Astrocyte (in vitro differentiated cells and primary cell): ENCODE measurements at regions not wholly inside any gene's neighbourhood (a gene's known extent, or its start where the extent isn't known, plus 50 kb on each side); places are given as distances from the start of the nearest gene placed in this dataset.

Source experiments
- DNase-seq: peaks from one replicate; pipeline ENCODE4 v3.0.0-alpha.2; 2010; ENCODE audit warnings: low read depth
- FAIRE-seq: peaks from 2 replicates; lab custom pipeline; 2011; peaks lifted over from hg19 to GRCh38; lab: Jason Lieb, UNC
- H2AFZ ChIP-seq: 2 replicates; pipeline ENCODE4 v1.6.0; 2012; ENCODE audit warnings: low read depth, low read length, inconsistent platforms
- H3K27ac ChIP-seq: 2 replicates; pipeline ENCODE4 v1.5.1; 2011; ENCODE audit warnings: low read depth, low read length, inconsistent platforms
- H3K27me3 ChIP-seq: 2 replicates; pipeline ENCODE4 v1.6.0; 2011; ENCODE audit warnings: low read length, inconsistent platforms; ENCODE audit not compliant: insufficient read depth
- H3K36me3 ChIP-seq: 2 replicates; pipeline ENCODE4 v1.5.1; 2011; ENCODE audit warnings: low read length, inconsistent platforms; ENCODE audit not compliant: insufficient read depth
- H3K4me1 ChIP-seq: 2 replicates; pipeline ENCODE4 v1.5.1; 2011; ENCODE audit warnings: low read length, inconsistent platforms; ENCODE audit not compliant: insufficient read depth
- H3K4me2 ChIP-seq: 2 replicates; pipeline ENCODE4 v1.6.0; 2012; ENCODE audit warnings: low read length, inconsistent platforms
- H3K4me3 ChIP-seq: 2 replicates; pipeline ENCODE4 v1.5.1; 2011; ENCODE audit warnings: low read depth, mild to moderate bottlenecking, low read length, inconsistent platforms; ENCODE audit not compliant: insufficient read depth
- H3K79me2 ChIP-seq: 2 replicates; pipeline ENCODE4 v1.6.0; 2012; ENCODE audit warnings: mild to moderate bottlenecking, low read length, inconsistent platforms; ENCODE audit not compliant: insufficient read depth
- H3K9ac ChIP-seq: 2 replicates; pipeline ENCODE4 v1.6.0; 2012; ENCODE audit warnings: mild to moderate bottlenecking, low read length, inconsistent platforms
- H3K9me3 ChIP-seq: 2 replicates; pipeline ENCODE4 v1.5.1; 2012; ENCODE audit warnings: low read depth, mild to moderate bottlenecking, low read length, inconsistent platforms; ENCODE audit not compliant: insufficient read depth
- H4K20me1 ChIP-seq: 2 replicates; pipeline ENCODE4 v1.6.0; 2012; ENCODE audit warnings: low read length, inconsistent platforms; ENCODE audit not compliant: insufficient read depth
- H3K27ac Mint-ChIP-seq: one replicate; pipeline ENCODE4 v1.8.0; 2021; ENCODE audit warnings: mild to moderate bottlenecking, mixed read lengths; ENCODE audit not compliant: unreplicated experiment
- H3K27me3 Mint-ChIP-seq: one replicate; pipeline ENCODE4 v1.8.0; 2021; ENCODE audit warnings: low read depth, mixed read lengths; ENCODE audit not compliant: unreplicated experiment
- H3K36me3 Mint-ChIP-seq: one replicate; pipeline ENCODE4 v1.8.0; 2021; ENCODE audit warnings: low read depth, mixed read lengths; ENCODE audit not compliant: unreplicated experiment
- H3K4me1 Mint-ChIP-seq: one replicate; pipeline ENCODE4 v1.8.0; 2021; ENCODE audit warnings: low read depth, mixed read lengths; ENCODE audit not compliant: unreplicated experiment
- H3K4me3 Mint-ChIP-seq: one replicate; pipeline ENCODE4 v1.8.0; 2021; ENCODE audit warnings: mild to moderate bottlenecking, moderate library complexity, mixed read lengths; ENCODE audit not compliant: unreplicated experiment
- H3K9me3 Mint-ChIP-seq: one replicate; pipeline ENCODE4 v1.8.0; 2021; ENCODE audit warnings: mild to moderate bottlenecking, mixed read lengths; ENCODE audit not compliant: unreplicated experiment
- CTCF ChIP-seq: IDR thresholded peaks from 2 replicates; pipeline ENCODE4 v1.5.1; 2011; ENCODE audit warnings: low read depth, mild to moderate bottlenecking, inconsistent platforms, low read length, moderate library complexity; ENCODE audit not compliant: insufficient read depth
- EZH2 ChIP-seq: IDR thresholded peaks from 2 replicates; pipeline ENCODE4 v1.6.1; 2012; ENCODE audit warnings: mild to moderate bottlenecking, low read length, inconsistent platforms; ENCODE audit not compliant: insufficient read depth

- DNase-seq (no peak), FAIRE-seq (no peak)
- Histone ChIP-seq H4K20me1 (no peaks in the 10 kb centered on the region), H3K9me3 (no peaks in the 10 kb centered on the region), H3K4me2 (no peak overlapping the region), H3K4me1 (no peaks in the 10 kb centered on the region), H3K27ac (no peak overlapping the region), H3K79me2 (no peaks in the 10 kb centered on the region), H3K27me3 (peaks cover 3% of the 10 kb centered on the region), H3K36me3 (no peaks in the 10 kb centered on the region), H3K9ac (no peak overlapping the region), H3K4me3 (no peak overlapping the region), H2AFZ (no peak overlapping the region)
- Mint-ChIP-seq H3K4me1 (no peaks in the 10 kb centered on the region), H3K27ac (peak overlapping the region; percentile 64), H3K36me3 (no peaks in the 10 kb centered on the region), H3K4me3 (no peak overlapping the region), H3K9me3 (peaks cover 14% of the 10 kb centered on the region), H3K27me3 (peaks cover 27% of the 10 kb centered on the region)
- TF ChIP-seq CTCF (no peak), EZH2 (no peak)
Measured at GRCh38 chr4:152112887-152113286, 352.1 kb upstream of the GATB start.

- Mint-ChIP-seq H3K9me3 (peaks cover 13% of the 10 kb centered on the region), H3K4me1 (peaks cover 3% of the 10 kb centered on the region), H3K4me3 (no peak overlapping the region), H3K36me3 (no peaks in the 10 kb centered on the region), H3K27me3 (peaks cover 20% of the 10 kb centered on the region), H3K27ac (no peak overlapping the region)
- no peak for DNase-seq
- H3K4me2 ChIP-seq: no peak overlapping the region
- no peak overlapping the region for H2AFZ ChIP-seq
- H3K36me3 ChIP-seq: no peaks in the 10 kb centered on the region
- TF ChIP-seq EZH2 (no peak), CTCF (no peak)
- H3K79me2 ChIP-seq: no peaks in the 10 kb centered on the region
- no peak overlapping the region for H3K27ac ChIP-seq
- H4K20me1 ChIP-seq: no peaks in the 10 kb centered on the region
- no peaks in the 10 kb centered on the region for H3K4me1 ChIP-seq
- no peaks in the 10 kb centered on the region for H3K27me3 ChIP-seq
- FAIRE-seq: no peak
- no peaks in the 10 kb centered on the region for H3K9me3 ChIP-seq
- no peak overlapping the region for H3K9ac ChIP-seq
- H3K4me3 ChIP-seq: no peak overlapping the region
Measured at GRCh38 chr4:152112190-152112589, 351.4 kb upstream of the GATB start.

GRCh38 chr4:152110780-152111179, 350.0 kb upstream of the GATB start:
- H3K27ac Mint-ChIP-seq: no peak overlapping the region
- no peaks in the 10 kb centered on the region for H3K36me3 ChIP-seq
- H4K20me1 ChIP-seq: no peaks in the 10 kb centered on the region
- H3K4me2 ChIP-seq: no peak overlapping the region
- H3K9me3 ChIP-seq: no peaks in the 10 kb centered on the region
- H3K4me3 Mint-ChIP-seq: no peak overlapping the region
- peaks cover 11% of the 10 kb centered on the region for H3K4me1 ChIP-seq
- peaks cover 7% of the 10 kb centered on the region for H3K27me3 Mint-ChIP-seq
- no peaks in the 10 kb centered on the region for H3K79me2 ChIP-seq
- H3K9ac ChIP-seq: no peak overlapping the region
- H3K4me3 ChIP-seq: no peak overlapping the region
- H3K27ac ChIP-seq: no peak overlapping the region
- peaks cover 14% of the 10 kb centered on the region for H3K4me1 Mint-ChIP-seq
- H3K27me3 ChIP-seq: no peaks in the 10 kb centered on the region
- H2AFZ ChIP-seq: no peak overlapping the region
- TF ChIP-seq EZH2: no peak
- TF ChIP-seq CTCF: no peak
- DNase-seq: no peak
- H3K36me3 Mint-ChIP-seq: peaks cover 1% of the 10 kb centered on the region
- no peak for FAIRE-seq
- H3K9me3 Mint-ChIP-seq: peaks cover 2% of the 10 kb centered on the region
